ENCODE measurements at regions not wholly inside any gene's neighbourhood (a gene's known extent, or its start where the extent isn't known, plus 50 kb on each side); places are given as distances from the start of the nearest gene placed in this dataset.

GRCh38 chr3:34237946-34238345 is 439.5 kb downstream of the PDCD6IP start:
- Histone ChIP-seq H3K4me2 (ENCODE audit: low read length) (no peak overlapping the region), H3K27me3 (ENCODE audit: insufficient read depth, low read depth, low read length) (no peaks in the 10 kb centered on the region), H3F3A (ENCODE audit: insufficient read depth, low read length, poor library complexity, severe bottlenecking) (no peaks in the 10 kb centered on the region), H3K9ac (ENCODE audit: low read length) (no peak overlapping the region), H3K27ac (ENCODE audit: low read length) (no peak overlapping the region), H3K9me2 (ENCODE audit: insufficient read depth, low read length) (no peaks in the 10 kb centered on the region), H2AFZ (ENCODE audit: low read depth, low read length) (no peak overlapping the region), H3K9me3 (ENCODE audit: low read length) (no peaks in the 10 kb centered on the region), H4K20me1 (ENCODE audit: insufficient read depth) (no peaks in the 10 kb centered on the region), H3K79me2 (replicated peaks; ENCODE audit: insufficient read depth, low read length) (no peaks in the 10 kb centered on the region), H3K36me3 (ENCODE audit: insufficient read depth, low read length) (no peaks in the 10 kb centered on the region), H3K4me3 (ENCODE audit: low read length) (no peak overlapping the region)
- TF ChIP-seq TAF1 (IDR thresholded peaks at IDR 0.05; ENCODE audit: low read depth) (no peak), REST (IDR thresholded peaks at IDR 0.05; ENCODE audit: borderline replicate concordance) (no peak), POLR2AphosphoS5 (IDR thresholded peaks at IDR 0.05) (no peak), MXI1 (conservative IDR thresholded peaks at IDR 0.05; ENCODE audit: poor library complexity, severe bottlenecking) (no peak), RAD21 (conservative IDR thresholded peaks at IDR 0.05) (no peak), EZH2 (IDR thresholded peaks at IDR 0.05; ENCODE audit: borderline replicate concordance, insufficient read depth, low read length, poor library complexity, severe bottlenecking) (no peak), SMC3 (conservative IDR thresholded peaks at IDR 0.05; ENCODE audit: poor library complexity) (no peak)

GRCh38 chr3:34238407-34238806 is 440.0 kb downstream of the PDCD6IP start:
- Histone ChIP-seq H3F3A (ENCODE audit: insufficient read depth, low read length, poor library complexity, severe bottlenecking) (no peaks in the 10 kb centered on the region), H3K27me3 (ENCODE audit: insufficient read depth, low read depth, low read length) (no peaks in the 10 kb centered on the region), H4K20me1 (ENCODE audit: insufficient read depth) (no peaks in the 10 kb centered on the region), H3K4me3 (ENCODE audit: low read length) (no peak overlapping the region), H3K27ac (ENCODE audit: low read length) (no peak overlapping the region), H3K9me2 (ENCODE audit: insufficient read depth, low read length) (no peaks in the 10 kb centered on the region), H3K36me3 (ENCODE audit: insufficient read depth, low read length) (no peaks in the 10 kb centered on the region), H3K79me2 (replicated peaks; ENCODE audit: insufficient read depth, low read length) (no peaks in the 10 kb centered on the region), H2AFZ (ENCODE audit: low read depth, low read length) (no peak overlapping the region), H3K9ac (ENCODE audit: low read length) (no peak overlapping the region), H3K9me3 (ENCODE audit: low read length) (no peaks in the 10 kb centered on the region), H3K4me2 (ENCODE audit: low read length) (no peak overlapping the region)
- TF ChIP-seq SMC3 (conservative IDR thresholded peaks at IDR 0.05; ENCODE audit: poor library complexity) = no peak
- no peak for TF ChIP-seq EP300 (conservative IDR thresholded peaks at IDR 0.05; ENCODE audit: poor library complexity, severe bottlenecking)
- TF ChIP-seq REST (IDR thresholded peaks at IDR 0.05; ENCODE audit: borderline replicate concordance) = no peak
- no peak for TF ChIP-seq RAD21 (conservative IDR thresholded peaks at IDR 0.05)
- TF ChIP-seq CTCF (IDR thresholded peaks at IDR 0.05; ENCODE audit: poor library complexity, severe bottlenecking) = no peak
- TF ChIP-seq POLR2AphosphoS5 (IDR thresholded peaks at IDR 0.05) = no peak
- TF ChIP-seq TAF1 (IDR thresholded peaks at IDR 0.05; ENCODE audit: low read depth) = no peak
- TF ChIP-seq EZH2 (IDR thresholded peaks at IDR 0.05; ENCODE audit: borderline replicate concordance, insufficient read depth, low read length, poor library complexity, severe bottlenecking) = no peak
- no peak for TF ChIP-seq MXI1 (conservative IDR thresholded peaks at IDR 0.05; ENCODE audit: poor library complexity, severe bottlenecking)

Measured in neural cell (in vitro differentiated cells).